ENCODE measurements at regions not wholly inside any gene's neighbourhood (a gene's known extent, or its start where the extent isn't known, plus 50 kb on each side); places are given as distances from the start of the nearest gene placed in this dataset.

DNA sequence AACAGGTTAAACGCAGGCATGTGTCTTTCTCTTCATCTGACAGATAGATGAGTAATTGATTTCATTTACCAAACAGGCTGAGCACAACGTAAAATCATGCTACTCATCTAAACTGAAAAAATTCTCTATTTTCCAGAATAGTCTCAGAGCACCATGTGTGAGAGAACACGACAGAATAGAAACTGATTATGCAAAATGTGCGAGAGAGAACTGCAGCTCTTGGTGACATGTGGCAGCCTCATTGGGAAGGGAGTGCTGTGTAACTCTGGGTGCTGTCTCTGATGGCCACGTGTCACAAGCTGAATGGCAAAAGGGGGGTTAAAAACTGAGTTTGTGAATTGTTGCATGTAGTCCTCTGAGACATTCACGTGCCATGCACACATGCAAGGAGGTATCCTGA lies 143.7 kb upstream of the ATXN1 start:
- Histone ChIP-seq H3K4me1 (ENCODE audit: control insufficient read depth, insufficient read depth, low read length) (no peaks in the 10 kb centered on the region), H3K27ac (ENCODE audit: low read length) (no peak overlapping the region), H3K9me3 (ENCODE audit: control insufficient read depth, insufficient read depth, low read length) (no peaks in the 10 kb centered on the region), H3K4me3 (ENCODE audit: low read length) (no peak overlapping the region), H3K36me3 (ENCODE audit: control insufficient read depth, insufficient read depth, low read length) (no peaks in the 10 kb centered on the region), H3K27me3 (ENCODE audit: control insufficient read depth, insufficient read depth, low read length) (no peaks in the 10 kb centered on the region)
- ATAC-seq, result no peak
- intact Hi-C loops (cut with micrococcal nuclease), result no loop called here
- no peak for DNase-seq
- Mint-ChIP-seq H3K27me3 (ENCODE audit: low read depth in 2 of 2) (peaks cover 21 to 46% of the 10 kb centered on the region in 2 donors), H3K27ac (no peak overlapping the region), H3K4me3 (no peak overlapping the region), H3K36me3 (no peaks in the 10 kb centered on the region), H3K4me1 (peaks cover 0 to 5% of the 10 kb centered on the region in 2 donors), H3K9me3 (no peaks in the 10 kb centered on the region)
- TF ChIP-seq, protein P1, sequence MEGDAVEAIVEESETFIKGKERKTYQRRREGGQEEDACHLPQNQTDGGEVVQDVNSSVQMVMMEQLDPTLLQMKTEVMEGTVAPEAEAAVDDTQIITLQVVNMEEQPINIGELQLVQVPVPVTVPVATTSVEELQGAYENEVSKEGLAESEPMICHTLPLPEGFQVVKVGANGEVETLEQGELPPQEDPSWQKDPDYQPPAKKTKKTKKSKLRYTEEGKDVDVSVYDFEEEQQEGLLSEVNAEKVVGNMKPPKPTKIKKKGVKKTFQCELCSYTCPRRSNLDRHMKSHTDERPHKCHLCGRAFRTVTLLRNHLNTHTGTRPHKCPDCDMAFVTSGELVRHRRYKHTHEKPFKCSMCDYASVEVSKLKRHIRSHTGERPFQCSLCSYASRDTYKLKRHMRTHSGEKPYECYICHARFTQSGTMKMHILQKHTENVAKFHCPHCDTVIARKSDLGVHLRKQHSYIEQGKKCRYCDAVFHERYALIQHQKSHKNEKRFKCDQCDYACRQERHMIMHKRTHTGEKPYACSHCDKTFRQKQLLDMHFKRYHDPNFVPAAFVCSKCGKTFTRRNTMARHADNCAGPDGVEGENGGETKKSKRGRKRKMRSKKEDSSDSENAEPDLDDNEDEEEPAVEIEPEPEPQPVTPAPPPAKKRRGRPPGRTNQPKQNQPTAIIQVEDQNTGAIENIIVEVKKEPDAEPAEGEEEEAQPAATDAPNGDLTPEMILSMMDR (IDR thresholded peaks at IDR 0.05), result no peak
- WGBS (ENCODE audit: insufficient coverage), result 85% methylated on average over 5 of the region's 6 CpGs

DNA sequence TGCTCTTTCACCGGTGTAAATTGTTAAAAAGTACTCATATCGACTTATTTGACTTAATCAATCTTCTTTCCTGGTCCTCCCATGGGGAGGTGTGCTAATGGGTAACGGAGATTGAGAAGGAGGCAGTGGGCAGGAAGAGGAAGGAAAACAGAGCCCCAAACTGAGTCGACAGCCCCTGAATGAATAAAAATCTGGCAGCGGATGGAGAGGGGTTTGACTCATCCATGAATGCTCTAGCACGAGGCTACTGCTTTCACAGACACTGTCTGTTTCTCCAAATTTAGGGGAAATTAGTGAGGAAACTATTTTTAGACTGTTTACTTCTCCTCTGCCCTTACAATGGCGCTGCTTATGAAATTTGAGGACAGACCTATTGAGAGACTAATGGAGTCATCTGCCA lies 142.2 kb upstream of the ATXN1 start:
- no peak for ATAC-seq
- intact Hi-C loops (cut with micrococcal nuclease), result no loop called here
- Histone ChIP-seq H3K27me3 (ENCODE audit: control insufficient read depth, insufficient read depth, low read length) (no peaks in the 10 kb centered on the region), H3K27ac (ENCODE audit: low read length) (no peak overlapping the region), H3K9me3 (ENCODE audit: control insufficient read depth, insufficient read depth, low read length) (no peaks in the 10 kb centered on the region), H3K36me3 (ENCODE audit: control insufficient read depth, insufficient read depth, low read length) (no peaks in the 10 kb centered on the region), H3K4me3 (ENCODE audit: low read length) (no peak overlapping the region), H3K4me1 (ENCODE audit: control insufficient read depth, insufficient read depth, low read length) (no peaks in the 10 kb centered on the region)
- TF ChIP-seq, protein P1 (IDR thresholded peaks at IDR 0.05), result no peak
- Mint-ChIP-seq H3K9me3 (no peaks in the 10 kb centered on the region), H3K4me1 (no peaks in the 10 kb centered on the region), H3K4me3 (no peak overlapping the region), H3K27ac (no peak overlapping the region), H3K36me3 (no peaks in the 10 kb centered on the region), H3K27me3 (ENCODE audit: low read depth in 2 of 2) (peaks cover 21 to 52% of the 10 kb centered on the region in 2 donors)
- WGBS (ENCODE audit: insufficient coverage), result 39% methylated on average over 5 of the region's 7 CpGs
- DNase-seq, result no peak

DNA sequence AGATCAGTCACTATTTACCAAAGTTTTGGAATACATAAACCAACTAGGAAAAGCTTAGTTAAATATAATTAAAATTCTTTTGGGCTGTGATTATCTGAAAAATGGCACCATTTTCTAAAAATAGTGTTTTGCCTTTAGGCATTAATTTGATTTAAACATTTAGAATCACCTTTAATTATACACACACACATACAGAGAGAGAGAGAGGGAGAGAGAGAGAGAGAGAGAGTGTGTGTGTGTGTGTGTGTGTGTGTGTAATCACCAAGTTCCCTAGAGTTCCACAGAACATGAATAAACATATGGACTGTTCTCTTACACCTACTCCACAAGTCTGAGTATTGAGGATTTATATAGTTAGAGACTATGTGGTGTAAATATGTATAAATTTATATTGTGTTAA lies 141.2 kb upstream of the ATXN1 start:
- Histone ChIP-seq H3K4me3 (ENCODE audit: low read length) (no peak overlapping the region), H3K27ac (ENCODE audit: low read length) (no peak overlapping the region), H3K9me3 (ENCODE audit: control insufficient read depth, insufficient read depth, low read length) (no peaks in the 10 kb centered on the region), H3K27me3 (ENCODE audit: control insufficient read depth, insufficient read depth, low read length) (no peaks in the 10 kb centered on the region), H3K4me1 (ENCODE audit: control insufficient read depth, insufficient read depth, low read length) (no peaks in the 10 kb centered on the region), H3K36me3 (ENCODE audit: control insufficient read depth, insufficient read depth, low read length) (no peaks in the 10 kb centered on the region)
- Mint-ChIP-seq H3K27me3 (ENCODE audit: low read depth in 2 of 2) (peaks cover 21 to 46% of the 10 kb centered on the region in 2 donors), H3K36me3 (no peaks in the 10 kb centered on the region), H3K4me3 (no peak overlapping the region), H3K9me3 (no peaks in the 10 kb centered on the region), H3K4me1 (no peaks in the 10 kb centered on the region), H3K27ac (no peak overlapping the region)
- DNase-seq (no peak), ATAC-seq (no peak)
- intact Hi-C loops (cut with micrococcal nuclease), result no loop called here
- TF ChIP-seq, protein P1 (IDR thresholded peaks at IDR 0.05), result no peak

DNA sequence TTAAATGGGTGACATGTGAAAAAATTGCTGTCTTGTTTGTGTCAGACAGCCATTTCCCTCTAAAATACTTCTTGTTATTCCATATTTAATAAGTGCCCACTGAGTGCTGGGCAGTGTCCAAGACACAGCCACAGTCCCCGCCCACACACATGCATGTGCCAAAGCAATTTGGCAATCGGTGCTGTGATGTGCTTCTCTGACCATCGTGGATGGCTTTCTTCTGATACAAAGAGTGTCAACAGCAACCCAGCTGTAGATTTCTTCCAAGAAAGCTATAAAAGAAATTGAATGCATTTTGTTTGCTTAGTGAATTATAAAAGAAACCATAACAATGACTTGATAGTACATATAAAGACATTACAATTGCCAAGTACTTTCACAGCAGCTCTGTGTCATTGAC lies 140.5 kb upstream of the ATXN1 start:
- H3K27me3 Mint-ChIP-seq (ENCODE audit: low read depth in 2 of 2), result peaks cover 23 to 50% of the 10 kb centered on the region in 2 donors
- H3K4me1 Mint-ChIP-seq, result no peaks in the 10 kb centered on the region
- no peaks in the 10 kb centered on the region for H3K4me1 ChIP-seq (ENCODE audit: control insufficient read depth, insufficient read depth, low read length)
- intact Hi-C loops (cut with micrococcal nuclease), result no loop called here
- TF ChIP-seq, protein P1 (IDR thresholded peaks at IDR 0.05), result no peak
- H3K27ac ChIP-seq (ENCODE audit: low read length), result no peak overlapping the region
- H3K9me3 ChIP-seq (ENCODE audit: control insufficient read depth, insufficient read depth, low read length), result no peaks in the 10 kb centered on the region
- no peaks in the 10 kb centered on the region for H3K36me3 Mint-ChIP-seq
- H3K9me3 Mint-ChIP-seq, result no peaks in the 10 kb centered on the region
- ATAC-seq (no peak), DNase-seq (no peak)
- H3K4me3 ChIP-seq (ENCODE audit: low read length), result no peak overlapping the region
- WGBS (ENCODE audit: insufficient coverage), result 74% methylated on average over 3 of the region's 3 CpGs
- no peak overlapping the region for H3K27ac Mint-ChIP-seq
- H3K4me3 Mint-ChIP-seq, result no peak overlapping the region
- H3K36me3 ChIP-seq (ENCODE audit: control insufficient read depth, insufficient read depth, low read length), result no peaks in the 10 kb centered on the region
- no peaks in the 10 kb centered on the region for H3K27me3 ChIP-seq (ENCODE audit: control insufficient read depth, insufficient read depth, low read length)
